HEK293T (cell line): ENCODE measurements at regions not wholly inside any gene's neighbourhood (a gene's known extent, or its start where the extent isn't known, plus 50 kb on each side); places are given as distances from the start of the nearest gene placed in this dataset.

Source experiments
- ARNT ChIP-seq: fragments of 450-650 bp; IDR thresholded peaks from 2 replicates; pipeline ENCODE4 v1.6.1; 2017; ENCODE audit warnings: mild to moderate bottlenecking
- BHLHE40 ChIP-seq: fragments of 450-650 bp; IDR thresholded peaks from 2 replicates; pipeline ENCODE4 v1.6.1; 2016; ENCODE audit warnings: mild to moderate bottlenecking, moderate library complexity, borderline replicate concordance
- CTBP1 ChIP-seq: fragments of 450-650 bp; IDR thresholded peaks from 2 replicates; pipeline ENCODE4 v1.6.1; 2016; ENCODE audit warnings: borderline replicate concordance
- FOXM1 ChIP-seq: fragments of 450-650 bp; IDR thresholded peaks from 2 replicates; pipeline ENCODE4 v1.6.1; 2017; ENCODE audit warnings: mild to moderate bottlenecking, borderline replicate concordance
- HDGF ChIP-seq: fragments of 450-650 bp; IDR thresholded peaks from 2 replicates; pipeline ENCODE4 v1.6.1; 2017; ENCODE audit warnings: antibody characterized with exemption, borderline replicate concordance
- L3MBTL2 ChIP-seq: fragments of 450-650 bp; conservative IDR thresholded peaks from 2 replicates; pipeline ENCODE4 v1.6.1; 2016; ENCODE audit warnings: mild to moderate bottlenecking
- NFRKB ChIP-seq: fragments of 450-650 bp; IDR thresholded peaks from 2 replicates; pipeline ENCODE4 v1.6.1; 2016; ENCODE audit warnings: mild to moderate bottlenecking, moderate library complexity
- SP1 ChIP-seq: fragments of 450-650 bp; IDR thresholded peaks from 2 replicates; pipeline ENCODE4 v1.6.1; 2017

- TF ChIP-seq BHLHE40 (no peak), FOXM1 (no peak), CTBP1 (no peak), HDGF (no peak), NFRKB (no peak), ARNT (no peak), L3MBTL2 (no peak), SP1 (no peak)
Measured at GRCh38 chr7:106463851-106464611, 179.2 kb upstream of the NAMPT start.
